NCI-H128 (cell line): ENCODE measurements at regions not wholly inside any gene's neighbourhood (a gene's known extent, or its start where the extent isn't known, plus 50 kb on each side); places are given as distances from the start of the nearest gene placed in this dataset.

Experiments used
- DNase-seq: peaks from one replicate; lab custom pipeline; 2025; ENCODE audit not compliant: unreplicated experiment; lab: John Stamatoyannopoulos, UW

DNA sequence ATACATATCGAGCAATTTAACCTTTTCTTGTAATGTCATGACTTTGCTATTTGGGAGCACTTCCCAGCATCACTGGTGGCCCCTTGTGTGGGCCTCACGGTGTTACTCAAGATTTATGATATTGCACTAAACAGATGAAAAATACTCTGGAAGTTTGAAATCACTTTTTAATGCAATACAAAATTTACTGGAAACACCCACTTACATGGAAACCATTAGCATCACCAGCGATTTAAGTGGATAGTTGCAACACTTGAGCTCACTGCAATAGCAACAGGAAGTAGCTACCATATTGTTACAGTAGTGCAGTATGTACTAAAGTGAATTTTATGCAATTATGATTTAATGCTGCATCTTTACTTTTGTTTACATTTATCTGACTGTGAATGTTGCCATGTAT is 184.4 kb downstream of the MDFIC start:
- DNase-seq: no peak

DNA sequence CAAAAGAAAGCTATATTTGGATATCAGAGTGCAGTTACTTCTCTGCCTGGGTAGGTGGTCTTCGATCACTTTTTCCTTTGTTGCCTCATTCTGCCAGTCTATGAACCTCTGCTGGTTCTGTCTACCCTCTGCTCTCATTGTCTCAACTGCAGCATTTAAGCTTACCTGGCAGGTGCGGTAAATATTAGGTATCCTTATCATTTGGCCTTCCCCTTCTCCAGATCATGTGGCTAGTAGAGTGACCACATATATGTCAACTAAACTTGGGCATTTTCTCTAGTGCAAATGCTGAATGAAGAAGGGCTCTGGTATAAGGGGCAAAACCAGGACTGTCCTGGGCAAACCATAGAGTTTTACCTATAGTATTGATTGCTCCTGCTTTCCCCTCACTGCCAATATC is 180.8 kb downstream of the MDFIC start:
- no peak for DNase-seq

DNA sequence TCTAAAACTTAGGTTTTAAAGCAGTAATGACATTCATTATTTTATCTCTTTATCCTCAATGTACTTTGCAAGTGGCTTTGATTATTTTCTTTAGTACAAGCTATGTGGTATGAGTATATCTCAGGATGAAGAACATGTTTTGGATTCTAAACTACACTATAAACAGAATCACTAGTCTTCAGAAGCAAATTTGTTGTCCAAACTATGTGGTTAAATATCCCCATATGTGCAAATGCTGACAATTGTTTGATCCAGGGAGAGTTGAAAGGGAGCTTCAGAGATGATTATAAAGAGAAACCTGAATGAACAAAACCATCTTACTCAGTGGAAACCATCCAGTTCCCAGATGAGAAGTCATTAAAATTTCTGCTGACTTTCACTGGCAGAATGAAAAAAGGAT is 179.3 kb downstream of the MDFIC start:
- no peak for DNase-seq

DNA sequence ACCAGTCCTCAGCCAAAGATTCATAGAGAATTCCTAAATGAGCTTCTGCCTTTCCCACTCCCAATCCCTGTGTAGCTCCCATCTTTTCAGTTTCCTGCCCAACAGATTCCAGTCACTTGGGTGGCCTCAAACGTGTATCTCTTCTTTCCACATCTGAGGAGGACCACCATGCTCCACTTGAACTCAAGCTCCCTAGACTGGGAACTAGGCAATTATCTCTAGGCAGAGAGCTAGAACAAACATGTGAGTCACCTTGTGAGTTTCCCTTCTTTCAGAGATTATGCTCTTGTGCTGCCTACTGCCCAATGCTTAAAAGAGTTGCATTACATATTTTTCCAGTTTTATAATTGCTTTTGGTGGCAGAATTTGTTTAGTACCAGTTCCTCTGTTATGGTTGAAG is 178.0 kb downstream of the MDFIC start:
- DNase-seq: no peak

DNA sequence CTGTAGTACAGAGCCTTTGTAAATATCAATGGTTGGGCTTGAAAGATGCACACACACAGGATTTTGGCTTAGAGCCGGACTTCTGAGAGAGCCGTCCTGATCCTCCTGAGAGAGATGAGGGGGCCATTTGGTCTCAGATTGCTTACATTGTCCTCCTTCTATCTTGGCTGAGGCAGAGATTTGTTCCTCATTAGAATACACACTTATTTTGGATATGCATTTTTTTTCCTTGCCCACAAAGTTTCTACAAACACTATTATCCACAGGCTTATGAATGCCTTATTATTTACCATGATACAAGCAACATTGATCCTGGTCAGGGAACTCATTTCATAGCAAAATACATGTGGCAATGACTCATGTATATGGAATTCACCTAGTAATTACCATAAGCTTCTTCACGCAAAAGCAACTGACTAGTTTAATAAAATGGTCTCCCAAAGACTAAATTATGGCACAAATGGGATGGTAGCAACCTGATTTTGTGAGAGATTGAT is 175.3 kb downstream of the MDFIC start:
- DNase-seq: no peak

DNA sequence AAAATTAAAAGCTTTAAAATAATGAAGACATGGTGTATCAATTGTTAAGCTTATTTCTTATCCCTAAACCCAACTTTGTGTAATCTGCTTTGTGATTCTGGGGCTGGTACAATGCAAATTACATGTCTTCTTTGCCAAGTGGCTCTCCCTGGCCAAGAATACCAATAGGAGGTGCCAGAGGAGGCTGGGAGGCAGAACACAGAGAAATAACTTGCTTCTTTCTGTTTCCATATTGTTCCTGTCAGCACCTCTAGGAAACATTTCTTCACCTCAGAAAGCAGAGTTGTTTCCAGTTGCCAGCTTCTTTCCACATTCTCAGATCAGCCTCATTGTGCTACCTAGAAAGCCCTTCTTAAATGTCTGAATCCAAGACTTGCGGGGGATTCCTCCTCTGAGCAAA is 174.4 kb downstream of the MDFIC start:
- no peak for DNase-seq

DNA sequence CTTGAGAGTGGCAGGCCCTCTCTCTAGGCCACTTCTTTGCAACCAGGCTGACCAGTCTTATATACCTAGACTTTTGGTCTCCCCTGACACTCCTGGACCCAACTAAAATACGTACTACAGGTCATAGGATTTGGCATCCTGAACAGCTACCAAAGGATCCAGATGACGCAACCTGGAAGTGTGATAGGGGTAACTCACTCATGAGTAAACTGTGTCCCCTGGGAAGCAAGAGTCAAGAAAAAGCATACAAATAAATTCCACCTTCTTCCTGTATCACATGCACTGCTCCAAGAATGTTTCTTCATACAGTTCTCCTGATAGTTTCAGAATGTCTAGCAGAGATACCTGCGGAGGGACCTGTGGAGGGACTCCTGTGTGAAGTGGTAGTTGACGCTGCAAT is 172.3 kb downstream of the MDFIC start:
- DNase-seq: no peak

DNA sequence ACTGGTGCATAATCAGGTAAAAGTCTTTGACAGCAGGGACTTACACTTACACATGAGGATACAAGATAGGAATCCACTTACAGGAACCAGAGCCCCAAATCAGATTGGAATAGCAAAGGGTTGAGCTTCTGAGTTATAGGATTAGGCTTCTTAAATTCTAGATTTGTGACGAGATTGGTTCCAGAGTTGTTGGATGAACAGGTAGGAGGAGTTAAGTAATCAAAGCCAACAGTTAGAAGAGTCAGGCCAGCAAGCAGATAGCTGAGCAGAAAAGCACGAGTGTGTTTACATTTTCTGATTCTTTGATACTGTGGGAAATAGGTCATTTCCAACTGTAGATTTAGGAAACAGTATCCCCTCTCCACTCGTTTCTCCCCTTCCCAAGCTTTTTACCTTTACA is 167.0 kb downstream of the MDFIC start:
- no peak for DNase-seq

DNA sequence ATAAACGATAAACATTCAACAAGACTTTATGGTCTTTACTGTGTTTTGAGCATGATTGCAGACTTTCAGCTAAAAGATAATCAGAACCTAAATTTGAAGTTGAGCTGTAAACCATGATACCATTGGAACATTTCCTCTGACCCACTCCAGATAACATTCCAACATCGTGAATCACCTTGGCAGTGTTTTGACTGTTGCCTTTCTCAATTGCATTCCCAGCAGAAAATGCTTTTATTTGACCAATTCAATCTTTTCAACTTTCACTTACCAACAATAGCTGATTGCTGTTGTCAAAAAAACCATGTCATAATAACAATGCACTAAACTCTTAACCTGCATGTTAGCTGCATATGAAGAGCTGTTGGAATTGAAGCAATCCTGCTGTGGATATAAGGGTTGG is 165.5 kb downstream of the MDFIC start:
- no peak for DNase-seq

DNA sequence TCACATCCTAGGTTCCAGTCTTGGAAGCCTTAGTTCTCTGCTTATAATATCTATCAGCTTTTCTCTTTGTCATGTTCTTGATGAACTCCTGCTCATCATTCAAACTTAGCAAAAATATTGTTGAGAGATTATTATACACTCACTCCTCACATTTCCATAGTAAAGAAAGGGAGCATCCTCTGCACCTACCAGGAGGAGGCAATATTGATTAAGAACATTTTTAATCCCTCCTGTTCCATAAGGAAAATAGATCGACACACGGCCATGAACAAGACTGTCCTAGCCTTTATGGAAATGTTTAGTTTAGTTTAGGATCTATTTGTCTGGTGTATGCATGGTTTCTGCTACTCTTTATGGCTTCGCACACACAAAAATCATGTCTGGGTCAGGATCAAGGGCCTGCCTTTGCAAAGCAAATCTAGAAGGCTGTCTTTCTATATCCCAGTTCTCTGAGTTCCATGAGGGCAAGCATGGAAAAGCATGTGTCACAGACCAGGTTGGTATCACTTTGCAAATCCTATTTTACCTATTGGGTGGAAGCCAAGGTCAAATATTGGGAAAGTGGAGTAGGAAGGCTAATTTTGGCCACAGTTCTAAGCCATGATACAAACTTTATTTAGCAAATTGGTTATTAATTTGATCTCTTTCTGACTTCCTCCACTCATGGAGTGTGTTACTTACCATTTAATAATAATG is 164.4 kb downstream of the MDFIC start:
- no peak for DNase-seq

DNA sequence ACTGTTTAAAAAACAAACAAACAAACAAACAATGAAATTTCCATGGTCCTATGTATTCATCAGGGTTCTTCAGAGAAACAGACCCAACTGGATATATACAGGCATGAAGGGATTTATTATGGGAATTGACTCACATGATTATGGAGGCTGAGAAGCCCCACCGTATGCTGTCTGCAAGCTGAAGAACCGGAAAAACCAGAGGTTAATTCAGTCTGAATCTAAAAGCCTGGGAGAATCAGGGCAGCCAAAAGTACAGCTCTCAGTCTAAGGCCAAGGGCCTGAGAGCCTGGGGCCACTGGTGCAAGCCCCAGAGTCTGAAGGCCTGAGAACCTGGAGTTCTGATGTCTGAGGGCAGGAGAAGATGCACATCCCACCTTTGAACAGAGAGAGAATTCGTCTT is 163.5 kb downstream of the MDFIC start:
- DNase-seq: no peak

DNA sequence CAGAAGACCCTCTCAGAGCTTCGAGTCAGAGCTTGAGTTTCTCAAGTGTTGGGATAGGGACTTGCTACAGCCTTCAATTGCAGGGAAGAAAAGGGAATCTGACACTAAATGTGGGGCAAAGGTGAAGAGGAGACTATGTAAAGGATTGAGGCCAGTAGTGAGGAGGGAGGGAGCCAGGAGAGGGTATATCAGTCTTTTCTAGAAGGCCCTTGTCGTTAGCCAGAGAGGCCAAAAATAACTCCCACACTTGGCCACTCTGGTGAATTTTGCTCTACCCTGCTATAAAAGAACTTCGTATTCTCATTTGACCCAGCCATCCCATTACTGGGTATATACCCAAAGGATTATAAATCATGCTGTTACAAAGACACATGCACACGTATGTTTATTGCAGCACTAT is 162.0 kb downstream of the MDFIC start:
- no peak for DNase-seq

DNA sequence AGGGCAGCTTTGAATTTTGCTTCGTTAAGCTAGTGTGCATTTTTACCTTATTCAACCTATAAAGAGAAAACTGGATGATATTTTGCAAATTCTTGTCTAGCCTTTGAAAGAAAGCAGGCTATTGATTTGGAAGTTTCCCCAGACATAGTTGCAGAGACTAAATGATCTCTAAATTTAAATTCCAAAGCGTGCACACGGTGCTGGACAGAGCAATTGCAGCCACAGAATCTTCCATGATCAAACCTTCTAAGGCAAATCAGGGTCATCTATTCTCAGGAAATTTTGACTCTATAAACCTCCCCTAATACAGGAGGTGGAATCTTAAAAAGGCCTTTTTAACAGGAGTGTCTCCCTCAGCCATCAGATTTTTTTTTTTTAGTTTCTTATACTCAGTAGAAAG is 159.9 kb downstream of the MDFIC start:
- no peak for DNase-seq

DNA sequence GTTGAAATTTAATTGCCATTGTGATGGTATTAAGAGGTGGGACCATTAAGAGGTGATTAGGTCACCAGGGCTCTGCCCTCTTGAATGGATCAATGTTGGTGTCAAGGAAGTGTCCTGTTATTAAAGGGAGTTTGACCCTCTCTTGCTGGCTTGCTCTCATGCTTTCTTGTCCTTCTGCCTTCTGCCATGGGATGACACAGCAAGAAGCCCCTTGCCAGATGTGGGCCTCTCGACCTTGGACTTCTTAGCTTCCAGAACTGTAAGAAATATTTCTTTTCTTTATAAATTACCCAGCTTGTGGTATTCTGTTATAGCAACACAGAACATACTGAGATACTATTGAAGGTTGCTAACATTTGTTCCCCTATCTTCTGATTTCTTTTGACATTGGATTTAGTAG is 157.0 kb downstream of the MDFIC start:
- DNase-seq: no peak

DNA sequence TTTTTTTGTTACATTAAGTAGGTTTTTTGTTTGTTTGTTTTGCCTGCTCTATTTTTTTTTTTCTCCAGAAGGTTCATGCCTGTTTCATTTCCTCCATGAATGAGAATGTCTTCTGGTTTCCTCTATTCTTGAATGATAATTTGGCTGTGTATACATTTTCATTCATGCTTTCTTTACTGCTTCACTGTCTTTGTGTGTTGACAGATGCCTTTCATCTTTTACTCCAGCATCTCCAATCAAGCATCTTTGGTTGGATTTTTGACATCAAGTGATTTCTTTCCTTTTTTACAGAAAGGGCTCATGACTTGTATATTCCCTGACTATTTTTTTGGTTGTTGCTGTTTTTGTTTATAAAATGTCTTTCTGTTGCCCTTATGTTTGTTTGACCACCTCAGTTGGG is 156.5 kb downstream of the MDFIC start:
- DNase-seq: no peak

DNA sequence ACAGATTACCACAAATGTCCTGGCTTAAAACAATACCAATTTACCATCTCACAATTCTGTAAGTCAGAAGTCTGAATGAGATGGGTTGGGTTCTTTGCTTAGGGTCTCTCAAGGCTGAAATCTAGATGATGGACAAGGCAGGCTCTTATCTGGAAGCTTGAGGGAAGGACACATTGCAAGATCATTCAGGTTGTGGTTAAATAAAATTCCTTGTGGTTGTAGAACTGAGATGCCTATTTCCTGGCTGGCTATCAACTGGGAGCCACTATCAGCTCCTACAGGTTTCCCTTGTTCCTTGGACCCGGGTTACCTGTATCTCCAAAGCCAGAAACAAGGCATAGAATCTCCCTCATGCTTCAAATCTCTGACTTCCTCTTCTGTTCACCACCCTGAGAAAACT is 148.4 kb downstream of the MDFIC start:
- no peak for DNase-seq
